ENCODE measurements at regions not wholly inside any gene's neighbourhood (a gene's known extent, or its start where the extent isn't known, plus 50 kb on each side); places are given as distances from the start of the nearest gene placed in this dataset.

- TF ChIP-seq CTCF (IDR thresholded peaks at IDR 0.05) (no peak), POLR2A (IDR thresholded peaks at IDR 0.05) (no peak), EP300 (IDR thresholded peaks at IDR 0.05) (no peak)
Observed at GRCh38 chr18:33812186-33812585, 234.2 kb downstream of the ASXL3 start.

Data from gastroesophageal sphincter (tissue), 3 donors.